Keratinocyte (primary cell): ENCODE measurements at regions not wholly inside any gene's neighbourhood (a gene's known extent, or its start where the extent isn't known, plus 50 kb on each side); places are given as distances from the start of the nearest gene placed in this dataset.

Experiments
- DNase-seq: peaks from one replicate; pipeline ENCODE4 v3.0.0-alpha.2; 2011; ENCODE audit warnings: low read depth, missing footprints, low spot score
- FAIRE-seq: peaks from 2 replicates; lab custom pipeline; 2011; peaks lifted over from hg19 to GRCh38; lab: Jason Lieb, UNC
- H2AFZ ChIP-seq: 2 replicates; pipeline ENCODE4 v1.6.0; 2012; ENCODE audit warnings: low read length, control low read depth, inconsistent platforms; ENCODE audit not compliant: control insufficient read depth
- H3K27ac ChIP-seq: 2 replicates; pipeline ENCODE4 v1.5.1; 2011; ENCODE audit warnings: low read length; ENCODE audit not compliant: control insufficient read depth, insufficient read depth
- H3K27me3 ChIP-seq: 3 replicates; pipeline ENCODE4 v1.6.0; 2011; ENCODE audit warnings: low read length; ENCODE audit not compliant: control insufficient read depth, insufficient read depth; ENCODE audit errors: extremely low read depth
- H3K36me3 ChIP-seq, 2 experiments: 2 replicates in 1 of 2; 3 replicates in 1 of 2; pipeline ENCODE4 v1.5.1; 2011; ENCODE audit warnings: low read length in 2 of 2, mild to moderate bottlenecking in 1 of 2; ENCODE audit not compliant: control insufficient read depth in 2 of 2, insufficient read depth in 2 of 2; ENCODE audit errors: extremely low read depth in 1 of 2
- H3K4me1 ChIP-seq: 3 replicates; pipeline ENCODE4 v1.5.1; 2011; ENCODE audit warnings: low read length; ENCODE audit not compliant: control insufficient read depth, insufficient read depth; ENCODE audit errors: extremely low read depth
- H3K4me2 ChIP-seq: 3 replicates; pipeline ENCODE4 v1.6.0; 2011; ENCODE audit warnings: low read depth, low read length; ENCODE audit not compliant: control insufficient read depth, insufficient read depth; ENCODE audit errors: extremely low read depth
- H3K4me3 ChIP-seq, 3 experiments: fragments of 200-600 bp in 1 of 3; sonication (generic) in 1 of 3; 2 replicates in 2 of 3; 3 replicates in 1 of 3; pipeline ENCODE4 v1.5.1; 2011 to 2016; ENCODE audit warnings: low read length in 3 of 3, mild to moderate bottlenecking in 3 of 3, control low read depth in 2 of 3, inconsistent platforms in 1 of 3, low read depth in 1 of 3, mixed read lengths in 1 of 3, mixed run types in 1 of 3, moderate library complexity in 1 of 3; ENCODE audit not compliant: control insufficient read depth in 2 of 3, insufficient read depth in 2 of 3; ENCODE audit errors: extremely low read depth in 1 of 3
- H3K79me2 ChIP-seq: 2 replicates; pipeline ENCODE4 v1.6.0; 2012; ENCODE audit warnings: low read length; ENCODE audit not compliant: control insufficient read depth, insufficient read depth
- H3K9ac ChIP-seq: 3 replicates; pipeline ENCODE4 v1.6.0; 2011; ENCODE audit warnings: low read length; ENCODE audit not compliant: control insufficient read depth, insufficient read depth; ENCODE audit errors: extremely low read depth
- H3K9me1 ChIP-seq: 3 replicates; pipeline ENCODE4 v1.6.0; 2011; ENCODE audit warnings: low read length; ENCODE audit not compliant: control insufficient read depth, insufficient read depth; ENCODE audit errors: extremely low read depth
- H3K9me3 ChIP-seq: 2 replicates; pipeline ENCODE4 v1.5.1; 2012; ENCODE audit warnings: low read depth, low read length; ENCODE audit not compliant: control insufficient read depth
- H4K20me1 ChIP-seq: 3 replicates; pipeline ENCODE4 v1.6.0; 2011; ENCODE audit warnings: low read length; ENCODE audit not compliant: control insufficient read depth, insufficient read depth; ENCODE audit errors: extremely low read depth
- EZH2 ChIP-seq: IDR thresholded peaks from one replicate; pipeline ENCODE4 v1.6.1; 2012; ENCODE audit warnings: inconsistent platforms, mild to moderate bottlenecking, low read length, moderate library complexity
- dilution Hi-C: fragments of 300-500 bp; cut with MboI; formaldehyde crosslinking; loops from one replicate; pipeline ENCODE4 v1.7.0; 2020; ENCODE audit warnings: low sequenced_read_pairs; ENCODE audit not compliant: extremely low pct_ligation_motif_present
- TF ChIP-seq, protein P1 (sequence below), 3 experiments: IDR thresholded peaks in 1 of 3; conservative IDR thresholded peaks in 1 of 3; optimal IDR thresholded peaks in 1 of 3; 2 replicates in 2 of 3; 3 replicates in 1 of 3; pipeline versions ENCODE3 to v1.5.1; 2011; ENCODE audit warnings: low read length in 3 of 3, mild to moderate bottlenecking in 3 of 3, moderate library complexity in 2 of 3, control low read depth in 1 of 3, inconsistent platforms in 1 of 3; ENCODE audit not compliant: insufficient read depth in 2 of 3; ENCODE audit errors: extremely low read depth in 1 of 3

DNA sequence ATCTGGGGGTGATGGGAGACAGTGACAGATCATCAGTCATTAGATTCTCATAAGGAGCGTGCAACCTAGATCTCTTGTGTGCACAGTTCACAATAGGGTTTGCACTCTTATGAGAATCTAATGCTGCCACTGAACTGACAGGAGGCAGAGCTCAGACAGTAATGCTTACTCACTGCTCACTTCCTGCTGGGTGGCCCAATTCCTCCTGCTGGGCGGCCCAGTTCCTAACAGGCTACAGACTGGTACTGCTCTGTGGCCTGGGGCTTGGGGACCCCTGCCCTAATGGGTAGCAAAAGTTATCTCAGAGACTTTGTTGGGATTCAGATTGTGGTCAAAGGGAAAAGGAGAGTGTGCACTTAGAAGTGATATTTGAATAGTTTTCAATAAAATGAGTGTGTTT is 840.1 kb upstream of the ID2 start:
- Histone ChIP-seq H3K79me2 (no peaks in the 10 kb centered on the region), H3K9me3 (no peaks in the 10 kb centered on the region), H3K27me3 (no peaks in the 10 kb centered on the region), H3K9ac (no peak overlapping the region), H3K4me1 (peaks cover 16% of the 10 kb centered on the region), H2AFZ (no peak overlapping the region), H3K4me3 (no peak overlapping the region), H3K36me3 (no peaks in the 10 kb centered on the region), H4K20me1 (no peaks in the 10 kb centered on the region), H3K9me1 (no peaks in the 10 kb centered on the region), H3K27ac (no peak overlapping the region), H3K4me2 (no peak overlapping the region)
- dilution Hi-C loops = no loop called here
- no peak for DNase-seq
- FAIRE-seq = no peak
- TF ChIP-seq, protein P1, sequence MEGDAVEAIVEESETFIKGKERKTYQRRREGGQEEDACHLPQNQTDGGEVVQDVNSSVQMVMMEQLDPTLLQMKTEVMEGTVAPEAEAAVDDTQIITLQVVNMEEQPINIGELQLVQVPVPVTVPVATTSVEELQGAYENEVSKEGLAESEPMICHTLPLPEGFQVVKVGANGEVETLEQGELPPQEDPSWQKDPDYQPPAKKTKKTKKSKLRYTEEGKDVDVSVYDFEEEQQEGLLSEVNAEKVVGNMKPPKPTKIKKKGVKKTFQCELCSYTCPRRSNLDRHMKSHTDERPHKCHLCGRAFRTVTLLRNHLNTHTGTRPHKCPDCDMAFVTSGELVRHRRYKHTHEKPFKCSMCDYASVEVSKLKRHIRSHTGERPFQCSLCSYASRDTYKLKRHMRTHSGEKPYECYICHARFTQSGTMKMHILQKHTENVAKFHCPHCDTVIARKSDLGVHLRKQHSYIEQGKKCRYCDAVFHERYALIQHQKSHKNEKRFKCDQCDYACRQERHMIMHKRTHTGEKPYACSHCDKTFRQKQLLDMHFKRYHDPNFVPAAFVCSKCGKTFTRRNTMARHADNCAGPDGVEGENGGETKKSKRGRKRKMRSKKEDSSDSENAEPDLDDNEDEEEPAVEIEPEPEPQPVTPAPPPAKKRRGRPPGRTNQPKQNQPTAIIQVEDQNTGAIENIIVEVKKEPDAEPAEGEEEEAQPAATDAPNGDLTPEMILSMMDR (optimal IDR thresholded peaks at IDR 0.05 in 1 of 3, IDR thresholded peaks at IDR 0.05 in 1 of 3, conservative IDR thresholded peaks at IDR 0.05 in 1 of 3; ENCODE audit: extremely low read depth in 1 of 3, insufficient read depth in 2 of 3, low read length in 3 of 3) = no peak
- TF ChIP-seq EZH2 = no peak

DNA sequence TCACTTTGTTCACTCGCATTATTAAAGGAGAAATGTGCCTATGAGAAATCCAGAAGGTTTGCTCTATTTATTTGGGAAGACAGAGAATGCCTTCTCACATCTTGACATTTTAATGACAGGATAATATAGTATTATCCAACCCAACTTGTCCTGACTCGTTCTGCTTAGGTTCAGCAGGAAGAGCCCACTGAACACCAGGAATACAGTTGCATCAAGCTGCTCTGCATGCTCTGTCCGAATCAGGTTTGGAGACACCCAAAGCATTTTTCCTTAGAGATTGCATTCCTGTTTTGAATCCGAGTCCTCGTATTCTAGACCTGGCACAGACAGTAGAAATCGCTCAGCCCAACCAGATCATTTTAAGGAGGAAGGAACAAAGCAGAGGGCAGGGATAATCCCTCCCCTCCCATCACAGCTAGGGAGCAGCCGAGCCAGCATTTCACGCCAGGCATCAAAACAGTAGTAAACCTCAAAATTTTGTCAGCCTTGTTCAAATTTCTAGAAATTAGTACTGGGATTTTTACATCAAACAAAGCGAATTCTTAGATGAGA is 837.4 kb upstream of the ID2 start:
- Histone ChIP-seq H3K9me1 (no peaks in the 10 kb centered on the region), H3K9me3 (no peaks in the 10 kb centered on the region), H3K9ac (no peak overlapping the region), H3K4me3 (peak overlapping the region in 2 of 3 experiments; percentile 5 to 24), H3K4me1 (peaks cover 31% of the 10 kb centered on the region), H3K36me3 (no peaks in the 10 kb centered on the region), H3K79me2 (no peaks in the 10 kb centered on the region), H3K27me3 (no peaks in the 10 kb centered on the region), H3K27ac (no peak overlapping the region), H4K20me1 (no peaks in the 10 kb centered on the region), H2AFZ (peak overlapping the region; percentile 51), H3K4me2 (peak overlapping the region; percentile 49)
- dilution Hi-C loops = no loop called here
- TF ChIP-seq, protein P1 (optimal IDR thresholded peaks at IDR 0.05 in 1 of 3, IDR thresholded peaks at IDR 0.05 in 1 of 3, conservative IDR thresholded peaks at IDR 0.05 in 1 of 3; ENCODE audit: extremely low read depth in 1 of 3, insufficient read depth in 2 of 3, low read length in 3 of 3) = no peak
- no peak for TF ChIP-seq EZH2
- peak; percentile 69 for FAIRE-seq
- DNase-seq = no peak
